NCI-H1092 (cell line): ENCODE measurements at regions not wholly inside any gene's neighbourhood (a gene's known extent, or its start where the extent isn't known, plus 50 kb on each side); places are given as distances from the start of the nearest gene placed in this dataset.

Experiments
- DNase-seq: peaks from one replicate; lab custom pipeline; 2025; lab: John Stamatoyannopoulos, UW

DNA sequence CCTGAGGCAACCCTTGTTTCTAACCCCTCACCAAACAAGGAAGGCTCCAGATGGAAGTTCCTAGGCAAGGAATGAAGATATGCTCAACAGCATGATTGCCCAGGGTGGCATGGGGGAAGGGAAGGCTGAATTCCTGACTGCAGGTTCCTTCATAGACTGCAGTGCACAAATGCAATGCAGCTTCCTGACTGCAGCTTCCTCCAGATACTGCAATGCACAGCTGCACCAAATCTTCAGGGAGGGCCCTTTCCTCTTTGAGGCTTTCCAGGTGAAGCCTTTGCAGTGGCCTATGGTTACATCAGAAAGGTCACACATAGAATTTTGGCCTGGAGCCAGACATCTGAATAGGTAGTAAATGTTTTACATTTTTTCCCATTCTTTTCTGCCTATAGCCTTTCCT lies 58.8 kb upstream of the DYNAP start:
- no peak for DNase-seq

DNA sequence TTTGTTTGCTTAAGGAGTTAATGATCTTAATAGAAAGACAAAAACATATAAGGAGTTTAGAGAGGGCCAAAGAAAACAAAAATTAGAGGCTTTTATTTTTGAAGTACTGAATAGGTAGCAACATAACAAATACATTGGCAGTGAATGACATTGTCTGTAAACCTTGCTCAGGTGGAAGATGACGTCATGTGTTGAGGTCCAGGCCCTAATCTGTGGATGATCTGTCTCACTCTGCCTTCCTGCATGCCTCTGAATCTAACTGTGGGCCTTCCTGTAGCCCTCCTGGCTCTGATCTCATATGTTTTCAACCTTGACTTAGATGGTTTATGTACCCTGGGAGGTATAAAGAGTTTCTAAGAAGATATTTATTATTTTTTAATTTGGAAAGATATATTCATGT lies 58.1 kb upstream of the DYNAP start:
- no peak for DNase-seq
